GM12872 (cell line): ENCODE measurements at regions not wholly inside any gene's neighbourhood (a gene's known extent, or its start where the extent isn't known, plus 50 kb on each side); places are given as distances from the start of the nearest gene placed in this dataset.

Experiments
- TF ChIP-seq, protein P1 (sequence below): IDR thresholded peaks from 3 replicates; pipeline ENCODE4 v1.5.1; 2011; ENCODE audit warnings: low read depth, mild to moderate bottlenecking, low read length, moderate library complexity; ENCODE audit not compliant: insufficient read depth

GRCh38 chr1:181406989-181407388 lies 76.3 kb upstream of the CACNA1E start:
- TF ChIP-seq, protein P1, sequence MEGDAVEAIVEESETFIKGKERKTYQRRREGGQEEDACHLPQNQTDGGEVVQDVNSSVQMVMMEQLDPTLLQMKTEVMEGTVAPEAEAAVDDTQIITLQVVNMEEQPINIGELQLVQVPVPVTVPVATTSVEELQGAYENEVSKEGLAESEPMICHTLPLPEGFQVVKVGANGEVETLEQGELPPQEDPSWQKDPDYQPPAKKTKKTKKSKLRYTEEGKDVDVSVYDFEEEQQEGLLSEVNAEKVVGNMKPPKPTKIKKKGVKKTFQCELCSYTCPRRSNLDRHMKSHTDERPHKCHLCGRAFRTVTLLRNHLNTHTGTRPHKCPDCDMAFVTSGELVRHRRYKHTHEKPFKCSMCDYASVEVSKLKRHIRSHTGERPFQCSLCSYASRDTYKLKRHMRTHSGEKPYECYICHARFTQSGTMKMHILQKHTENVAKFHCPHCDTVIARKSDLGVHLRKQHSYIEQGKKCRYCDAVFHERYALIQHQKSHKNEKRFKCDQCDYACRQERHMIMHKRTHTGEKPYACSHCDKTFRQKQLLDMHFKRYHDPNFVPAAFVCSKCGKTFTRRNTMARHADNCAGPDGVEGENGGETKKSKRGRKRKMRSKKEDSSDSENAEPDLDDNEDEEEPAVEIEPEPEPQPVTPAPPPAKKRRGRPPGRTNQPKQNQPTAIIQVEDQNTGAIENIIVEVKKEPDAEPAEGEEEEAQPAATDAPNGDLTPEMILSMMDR: no peak

- TF ChIP-seq, protein P1: no peak
Measured at GRCh38 chr1:181409981-181410380, 73.3 kb upstream of the CACNA1E start.

DNA sequence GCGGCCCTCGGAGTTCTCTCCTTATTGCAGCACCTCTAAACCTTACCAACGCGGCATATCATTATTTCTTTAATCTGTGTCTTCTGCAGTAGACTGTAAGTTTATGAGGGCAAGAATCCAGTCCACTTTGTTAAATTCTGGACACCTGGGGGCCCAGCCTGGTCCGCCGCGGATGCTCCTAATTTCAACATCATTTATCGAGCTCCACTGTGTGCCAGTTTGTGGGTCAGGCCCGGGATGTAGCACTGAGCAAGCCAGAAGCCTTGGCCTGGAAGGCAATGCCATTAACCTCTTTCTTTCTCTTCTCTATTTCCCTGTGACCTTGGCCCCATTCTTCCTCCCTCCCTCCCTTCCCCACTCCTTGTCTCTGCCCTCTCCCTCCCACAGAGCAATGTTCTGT lies 70.6 kb upstream of the CACNA1E start:
- TF ChIP-seq, protein P1: no peak

DNA sequence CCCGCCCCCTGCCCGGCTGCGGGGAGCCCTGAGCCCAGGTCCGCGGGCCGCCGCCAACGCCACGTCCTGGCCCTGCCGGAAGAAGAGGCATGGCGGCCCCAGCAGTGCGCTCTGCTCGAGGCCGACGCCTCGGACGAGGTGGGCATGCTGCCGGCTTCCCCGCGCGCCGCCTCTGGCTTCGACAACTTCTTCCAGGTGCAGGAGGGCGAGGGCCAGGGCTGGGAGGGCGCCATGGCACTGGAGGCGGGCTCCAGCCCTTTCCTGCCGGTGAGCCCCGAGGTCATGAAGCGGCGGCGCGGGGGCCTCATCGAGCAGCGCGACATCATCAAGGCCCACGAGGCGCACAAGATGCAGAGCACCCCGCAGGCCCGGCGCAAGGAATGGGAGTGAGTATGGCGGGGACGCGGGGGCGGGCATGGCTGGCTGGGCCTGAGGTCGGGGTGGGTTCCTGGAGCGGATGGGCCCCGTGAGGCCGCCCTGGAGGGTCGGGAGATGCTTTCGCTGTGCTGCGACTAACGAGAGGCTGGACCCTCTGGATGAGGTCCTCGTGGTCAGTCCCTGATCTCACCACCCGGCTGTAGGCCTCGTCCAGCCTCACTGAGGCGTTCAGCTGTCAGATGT lies 70.0 kb upstream of the CACNA1E start:
- TF ChIP-seq, protein P1: no peak

DNA sequence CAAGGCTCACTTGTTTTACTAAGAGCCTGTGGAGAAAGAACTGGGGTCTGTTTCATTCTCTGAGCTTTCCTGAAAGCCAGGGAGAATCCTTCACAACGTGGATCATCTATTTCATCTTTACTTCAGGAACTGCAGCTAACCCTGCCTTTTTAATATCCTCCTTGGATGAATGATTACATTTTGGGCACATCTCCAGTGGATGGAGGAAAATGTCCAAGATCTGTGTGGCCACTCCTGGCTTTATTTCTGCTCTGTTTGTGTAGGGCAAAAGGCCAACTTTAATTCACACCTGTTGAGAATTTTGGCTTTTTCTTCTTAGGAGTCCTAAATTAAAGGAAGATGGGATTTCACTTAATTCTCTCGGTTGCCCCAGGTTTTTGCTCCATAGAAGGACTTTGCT lies 69.5 kb upstream of the CACNA1E start:
- TF ChIP-seq, protein P1: no peak

- TF ChIP-seq, protein P1: no peak
Measured at GRCh38 chr1:181416268-181416860, 67.0 kb upstream of the CACNA1E start.

DNA sequence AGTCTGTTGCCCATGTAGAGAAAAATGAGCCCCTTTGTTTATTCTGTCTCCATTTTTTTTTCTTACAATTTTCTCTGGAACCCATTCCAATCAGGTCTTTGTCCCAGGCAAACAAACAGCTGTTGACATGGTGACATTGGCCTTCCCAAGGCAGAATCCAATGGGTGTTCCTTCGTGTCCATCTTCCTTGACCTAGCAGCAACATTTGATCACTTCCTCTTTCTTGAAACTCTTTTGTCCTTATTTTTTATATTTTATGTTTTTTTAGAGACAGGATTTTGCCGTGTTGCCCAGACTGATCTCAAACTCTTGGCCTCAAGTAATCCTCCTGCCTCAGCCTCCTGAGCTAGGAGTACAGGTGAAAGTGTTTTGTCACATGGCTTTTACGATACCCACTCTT lies 65.4 kb upstream of the CACNA1E start:
- TF ChIP-seq, protein P1: no peak
